ENCODE measurements at regions not wholly inside any gene's neighbourhood (a gene's known extent, or its start where the extent isn't known, plus 50 kb on each side); places are given as distances from the start of the nearest gene placed in this dataset.

GRCh38 chr16:79295746-79296145 is 304.8 kb downstream of the MAF start:
- ATAC-seq = no peak
- intact Hi-C loops (cut with DNase I) = no loop called here
- Histone ChIP-seq H3K27ac (no peak overlapping the region), H3K4me3 (no peak overlapping the region), H3K4me1 (no peaks in the 10 kb centered on the region), H3K27me3 (no peaks in the 10 kb centered on the region), H3K9me3 (no peaks in the 10 kb centered on the region), H3K36me3 (no peaks in the 10 kb centered on the region)
- no peak for TF ChIP-seq CTCF (IDR thresholded peaks at IDR 0.05)
- no peak for DNase-seq

- Histone ChIP-seq H3K27ac (no peak overlapping the region), H3K4me1 (no peaks in the 10 kb centered on the region), H3K4me3 (no peak overlapping the region), H3K27me3 (no peaks in the 10 kb centered on the region), H3K9me3 (no peaks in the 10 kb centered on the region), H3K36me3 (no peaks in the 10 kb centered on the region)
- TF ChIP-seq CTCF (IDR thresholded peaks at IDR 0.05) = no peak
- DNase-seq (no peak), ATAC-seq (no peak)
- intact Hi-C loops (cut with DNase I) = no loop called here
Observed at GRCh38 chr16:79295162-79295561, 305.4 kb downstream of the MAF start.

- intact Hi-C loops (cut with DNase I) = no loop called here
- H3K4me1 ChIP-seq = no peaks in the 10 kb centered on the region
Observed at GRCh38 chr16:79294568-79294967, 306.0 kb downstream of the MAF start.

GRCh38 chr16:79293836-79294460 is 306.6 kb downstream of the MAF start:
- ATAC-seq (no peak), DNase-seq (no peak)
- Histone ChIP-seq H3K4me1 (no peaks in the 10 kb centered on the region), H3K27me3 (no peaks in the 10 kb centered on the region), H3K4me3 (no peak overlapping the region), H3K9me3 (no peaks in the 10 kb centered on the region), H3K36me3 (no peaks in the 10 kb centered on the region), H3K27ac (no peak overlapping the region)
- no peak for TF ChIP-seq CTCF (IDR thresholded peaks at IDR 0.05)
- intact Hi-C loops (cut with DNase I) = no loop called here

More at GRCh38 chr16:79294568-79294967, 306.0 kb downstream of the MAF start:
- DNase-seq = no peak
- no peaks in the 10 kb centered on the region for H3K27me3 ChIP-seq
- no peak overlapping the region for H3K4me3 ChIP-seq
- TF ChIP-seq CTCF (IDR thresholded peaks at IDR 0.05) = no peak
- no peaks in the 10 kb centered on the region for H3K36me3 ChIP-seq
- no peak overlapping the region for H3K27ac ChIP-seq
- no peak for ATAC-seq
- no peaks in the 10 kb centered on the region for H3K9me3 ChIP-seq

GRCh38 chr16:79288066-79288465 is 312.5 kb downstream of the MAF start:
- no peak for TF ChIP-seq CTCF (IDR thresholded peaks at IDR 0.05)
- no peaks in the 10 kb centered on the region for H3K36me3 ChIP-seq
- intact Hi-C loops (cut with DNase I) = no loop called here
- H3K4me3 ChIP-seq = no peak overlapping the region
- H3K27me3 ChIP-seq = no peaks in the 10 kb centered on the region
- no peak overlapping the region for H3K27ac ChIP-seq
- H3K4me1 ChIP-seq = peaks cover 13% of the 10 kb centered on the region
- ATAC-seq = no peak
- H3K9me3 ChIP-seq = no peaks in the 10 kb centered on the region
- no peak for DNase-seq

GRCh38 chr16:79287424-79287917 is 313.1 kb downstream of the MAF start:
- H3K27ac ChIP-seq = no peak overlapping the region
- no peaks in the 10 kb centered on the region for H3K9me3 ChIP-seq
- no peaks in the 10 kb centered on the region for H3K36me3 ChIP-seq
- intact Hi-C loops (cut with DNase I) = no loop called here
- TF ChIP-seq CTCF (IDR thresholded peaks at IDR 0.05) = no peak
- H3K27me3 ChIP-seq = no peaks in the 10 kb centered on the region
- H3K4me3 ChIP-seq = peak overlapping the region; percentile 40
- ATAC-seq (no peak), DNase-seq (no peak)
- peaks cover 13% of the 10 kb centered on the region for H3K4me1 ChIP-seq
